Transverse colon (tissue), 4 donors: ENCODE measurements at regions not wholly inside any gene's neighbourhood (a gene's known extent, or its start where the extent isn't known, plus 50 kb on each side); places are given as distances from the start of the nearest gene placed in this dataset.
"Not testable (repeated sequence)": the region's sequence is repeated elsewhere in the genome, so short reads cannot be mapped to it uniquely, and the experiment has no call there.

ENCODE experiments used
- DNase-seq: peaks from one replicate; pipeline ENCODE4 v3.0.0-alpha.2; 2019
- H3K27ac ChIP-seq, 4 donors: fragments of 200-600 bp; sonication (generic); 2 replicates each; pipeline ENCODE4 v1.5.1; 2016 to 2018; ENCODE audit warnings: inconsistent platforms in 4 of 4
- H3K27me3 ChIP-seq: fragments of 200-600 bp; sonication (generic); 2 replicates; pipeline ENCODE4 v1.5.1; 2017; ENCODE audit warnings: inconsistent platforms
- H3K36me3 ChIP-seq, 4 donors: fragments of 200-600 bp; sonication (generic); 2 replicates each; pipeline ENCODE4 v1.5.1; 2017 to 2019; ENCODE audit warnings: inconsistent platforms in 4 of 4
- H3K4me1 ChIP-seq, 4 donors: fragments of 200-600 bp; sonication (generic); 2 replicates each; pipeline ENCODE4 v1.5.1; 2017 to 2020; ENCODE audit warnings: inconsistent platforms in 4 of 4
- H3K4me3 ChIP-seq, 4 donors: fragments of 200-600 bp; sonication (generic); 1 replicate in 1 of 4; 2 replicates in 3 of 4; pipeline versions ENCODE4 v1.5.1 to v1.6.1; 2017 to 2019; ENCODE audit warnings: inconsistent platforms in 4 of 4
- H3K9me3 ChIP-seq, 2 donors: fragments of 200-600 bp; sonication (generic); 2 replicates each; pipeline ENCODE4 v1.5.1; 2017 to 2019; ENCODE audit warnings: inconsistent platforms in 2 of 2
- EP300 ChIP-seq: sonication (generic); formaldehyde crosslinking; IDR thresholded peaks from one replicate; pipeline ENCODE4 v1.6.1; 2017; ENCODE audit warnings: antibody characterized with exemption, low read depth
- POLR2A ChIP-seq: fragments of 450-650 bp; IDR thresholded peaks from one replicate; pipeline ENCODE4 v1.6.1; 2016; ENCODE audit warnings: antibody characterized with exemption, mild to moderate bottlenecking, moderate library complexity
- POLR2AphosphoS5 ChIP-seq, 3 donors: sonication (generic); formaldehyde crosslinking; IDR thresholded peaks; one replicate each; pipeline ENCODE4 v1.6.1; 2016; ENCODE audit warnings: antibody characterized with exemption in 3 of 3
- WGBS, 2 donors: methylation state at CpG; one replicate each; pipeline ENCODE4 v1.1.5; 2018; ENCODE audit warnings: low coverage in 1 of 2; 5-methylcytosine and 5-hydroxymethylcytosine counted together
- in situ Hi-C, 4 donors: fragments of 200-750 bp; cut with MboI; loops; one replicate each; pipeline versions ENCODE4 v1.15.0 to v1.15.1; 2017; ENCODE audit warnings: low sequenced_read_pairs in 3 of 4, low pct_ligation_motif_present in 1 of 4, low pct_unique_long_range_greater_than_20kb in 1 of 4
- intact Hi-C: fragments of 100-400 bp; cut with DNase I; formaldehyde crosslinking; loops from one replicate; pipeline ENCODE4 v1.15.1; 2023; ENCODE audit warnings: low total_unique reads
- TF ChIP-seq, protein P1 (sequence below), 5 experiments: fragments of 200-600 bp in 3 of 5; fragments of 450-650 bp in 2 of 5; sonication (generic) in 3 of 5; IDR thresholded peaks; 1 replicate in 2 of 5; 2 replicates in 3 of 5; pipeline ENCODE4 v1.5.1; 2016 to 2017; ENCODE audit warnings: antibody characterized with exemption in 5 of 5, inconsistent platforms in 3 of 5, mild to moderate bottlenecking in 2 of 5, moderate library complexity in 1 of 5

DNA sequence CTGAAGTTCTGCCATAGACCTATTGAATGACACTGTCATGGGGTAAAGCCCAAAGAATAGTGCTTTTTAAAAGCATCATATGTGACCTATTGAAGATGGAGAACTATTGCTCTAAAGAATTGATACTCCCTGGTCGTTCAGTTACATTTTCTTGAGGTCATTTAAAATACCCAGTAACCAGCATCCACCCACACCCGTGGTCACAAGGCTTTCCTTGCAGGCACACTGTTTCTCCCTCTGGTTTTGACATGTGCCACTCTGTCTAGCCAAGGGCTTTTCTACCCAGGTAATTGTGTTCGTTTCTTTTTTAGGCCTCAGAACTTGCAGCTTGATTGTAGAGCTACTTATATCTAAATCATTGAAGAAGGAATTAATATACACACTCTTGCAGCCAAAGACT is 68.3 kb upstream of the LYZL2 start:
- Histone ChIP-seq H3K9me3 (no peaks in the 10 kb centered on the region), H3K27me3 (no peaks in the 10 kb centered on the region), H3K4me3 (no peak overlapping the region), H3K27ac (no peak overlapping the region), H3K4me1 (no peaks in the 10 kb centered on the region), H3K36me3 (no peaks in the 10 kb centered on the region)
- WGBS, 2 donors, result 62% methylated on average over 3 of the region's 3 CpGs; no CpG with 5 or more reads in 1 of the 2 donors
- TF ChIP-seq POLR2A (no peak), EP300 (no peak), POLR2AphosphoS5 (IDR thresholded peaks at IDR 0.05) (no peak)
- TF ChIP-seq, protein P1, sequence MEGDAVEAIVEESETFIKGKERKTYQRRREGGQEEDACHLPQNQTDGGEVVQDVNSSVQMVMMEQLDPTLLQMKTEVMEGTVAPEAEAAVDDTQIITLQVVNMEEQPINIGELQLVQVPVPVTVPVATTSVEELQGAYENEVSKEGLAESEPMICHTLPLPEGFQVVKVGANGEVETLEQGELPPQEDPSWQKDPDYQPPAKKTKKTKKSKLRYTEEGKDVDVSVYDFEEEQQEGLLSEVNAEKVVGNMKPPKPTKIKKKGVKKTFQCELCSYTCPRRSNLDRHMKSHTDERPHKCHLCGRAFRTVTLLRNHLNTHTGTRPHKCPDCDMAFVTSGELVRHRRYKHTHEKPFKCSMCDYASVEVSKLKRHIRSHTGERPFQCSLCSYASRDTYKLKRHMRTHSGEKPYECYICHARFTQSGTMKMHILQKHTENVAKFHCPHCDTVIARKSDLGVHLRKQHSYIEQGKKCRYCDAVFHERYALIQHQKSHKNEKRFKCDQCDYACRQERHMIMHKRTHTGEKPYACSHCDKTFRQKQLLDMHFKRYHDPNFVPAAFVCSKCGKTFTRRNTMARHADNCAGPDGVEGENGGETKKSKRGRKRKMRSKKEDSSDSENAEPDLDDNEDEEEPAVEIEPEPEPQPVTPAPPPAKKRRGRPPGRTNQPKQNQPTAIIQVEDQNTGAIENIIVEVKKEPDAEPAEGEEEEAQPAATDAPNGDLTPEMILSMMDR (IDR thresholded peaks at IDR 0.05), result no peak
- DNase-seq, result no peak
- intact Hi-C loops, result no loop called here
- in situ Hi-C loops, result no loop called here

DNA sequence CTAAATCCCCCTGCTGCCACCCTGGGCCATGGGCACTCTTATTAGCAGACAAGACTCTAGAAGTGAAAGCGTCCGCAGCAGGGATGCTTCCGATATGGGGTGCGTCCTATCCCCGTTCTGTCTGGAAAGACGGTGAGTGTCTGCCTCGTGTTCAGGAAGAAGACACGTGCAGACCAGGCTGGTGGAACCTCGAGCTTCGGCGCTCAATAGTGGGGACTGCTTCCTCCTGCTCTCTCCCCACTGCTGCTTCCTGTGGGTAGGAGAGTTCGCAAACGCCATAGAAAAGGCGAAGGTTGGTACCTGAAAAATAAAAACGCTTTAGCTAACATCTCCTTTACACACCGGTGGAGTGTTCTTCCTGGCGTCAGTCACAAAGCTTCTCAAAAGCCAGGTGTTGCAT is 67.7 kb upstream of the LYZL2 start:
- H3K36me3 ChIP-seq, H3K4me1 ChIP-seq, DNase-seq, H3K4me3 ChIP-seq, H3K27ac ChIP-seq, H3K27me3 ChIP-seq, intact Hi-C loops, in situ Hi-C loops, H3K9me3 ChIP-seq: not testable (repeated sequence)
- 69 to 78% methylated on average over 4 to 17 of the region's 17 CpGs for WGBS, 2 donors

DNA sequence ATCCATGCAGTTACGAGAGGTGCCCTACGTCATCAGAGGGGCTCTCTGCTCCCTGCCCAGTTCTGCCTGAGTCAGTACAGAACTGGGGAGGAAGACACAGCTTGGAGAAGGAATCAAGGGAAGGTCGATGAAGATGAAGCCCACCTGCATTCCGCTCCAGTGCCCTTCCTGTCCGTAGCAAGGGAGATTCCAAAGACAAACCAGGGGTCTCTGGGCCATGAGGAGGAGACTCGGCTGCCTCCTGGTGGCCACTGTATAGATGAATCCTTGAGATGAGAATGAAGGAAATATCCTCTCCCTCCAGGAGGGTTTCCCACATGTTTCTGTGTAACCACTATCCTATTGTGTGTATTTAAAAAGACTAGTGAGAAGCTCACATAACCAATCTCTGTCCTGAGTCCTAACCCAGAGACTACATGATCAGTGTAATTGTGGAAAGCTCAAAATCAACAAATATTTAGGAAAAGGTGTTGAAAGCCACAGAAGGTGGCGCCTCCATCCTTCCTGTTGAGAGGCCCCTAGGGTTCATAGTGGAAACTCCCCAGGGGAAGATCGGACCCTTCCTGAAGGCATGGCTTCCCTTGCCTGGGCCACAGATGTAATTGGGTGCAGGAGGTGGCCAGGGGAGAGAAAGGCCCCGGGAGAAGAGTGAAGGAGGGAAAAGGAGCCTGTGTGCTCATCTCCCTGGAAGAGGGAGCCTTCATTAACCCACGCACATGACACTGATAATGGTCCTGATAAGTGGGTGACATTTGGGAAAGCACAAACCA is 67.0 kb upstream of the LYZL2 start:
- DNase-seq, in situ Hi-C loops, intact Hi-C loops, H3K36me3 ChIP-seq, H3K27me3 ChIP-seq, H3K4me1 ChIP-seq, H3K9me3 ChIP-seq, H3K4me3 ChIP-seq: not testable (repeated sequence)
- 73% methylated on average over 10 of the region's 10 CpGs; no CpG with 5 or more reads in 1 of the 2 donors for WGBS, 2 donors
- H3K27ac ChIP-seq, result peak overlapping the region in 2 of 4 donors; percentile 24 to 41

DNA sequence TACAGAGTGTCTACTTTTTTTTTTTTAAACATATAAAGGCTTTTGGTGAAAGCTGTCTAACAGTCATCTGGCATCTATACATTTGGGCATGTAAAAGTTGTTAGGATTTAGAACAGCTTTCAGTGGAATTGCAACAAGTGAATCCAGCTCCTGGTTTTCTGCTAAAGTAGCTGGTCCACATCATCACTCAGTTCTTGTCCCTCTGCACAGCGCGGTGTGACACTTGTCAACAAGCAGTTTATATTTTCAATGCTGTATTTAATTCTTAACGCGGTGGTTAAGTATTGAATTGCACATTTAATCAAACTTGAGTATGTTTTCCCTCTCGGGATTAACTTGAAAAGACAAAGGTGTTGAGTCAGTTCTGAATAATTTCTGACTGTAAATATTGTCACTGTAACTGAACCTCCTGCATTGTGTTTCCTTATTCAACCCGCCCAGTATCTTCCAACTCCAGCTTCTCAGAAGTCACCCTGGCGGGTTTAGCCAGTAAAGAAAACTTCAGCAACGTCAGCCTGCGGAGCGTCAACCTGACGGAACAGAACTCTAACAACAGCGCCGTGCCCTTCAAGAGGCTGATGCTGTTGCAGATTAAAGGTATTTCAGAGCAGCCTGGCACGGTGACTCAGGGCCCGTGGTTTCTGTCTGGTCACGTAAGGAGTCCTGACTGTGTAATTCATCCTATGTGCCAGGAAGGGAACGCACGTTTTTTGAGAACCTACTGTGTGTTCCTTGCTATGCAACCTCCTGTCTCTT is 66.1 kb upstream of the LYZL2 start:
- intact Hi-C loops, in situ Hi-C loops, H3K36me3 ChIP-seq, H3K4me3 ChIP-seq, H3K4me1 ChIP-seq, H3K27me3 ChIP-seq, H3K9me3 ChIP-seq: not testable (repeated sequence)
- DNase-seq, result peak; percentile 16
- WGBS, 2 donors, result 20 to 60% methylated on average over 2 to 18 of the region's 18 CpGs
- H3K27ac ChIP-seq, result peak overlapping the region; percentile 6 to 41 (median 35)
- peak in 2 of 3 donors; percentile 61 to 74 for TF ChIP-seq POLR2AphosphoS5 (IDR thresholded peaks at IDR 0.05)

DNA sequence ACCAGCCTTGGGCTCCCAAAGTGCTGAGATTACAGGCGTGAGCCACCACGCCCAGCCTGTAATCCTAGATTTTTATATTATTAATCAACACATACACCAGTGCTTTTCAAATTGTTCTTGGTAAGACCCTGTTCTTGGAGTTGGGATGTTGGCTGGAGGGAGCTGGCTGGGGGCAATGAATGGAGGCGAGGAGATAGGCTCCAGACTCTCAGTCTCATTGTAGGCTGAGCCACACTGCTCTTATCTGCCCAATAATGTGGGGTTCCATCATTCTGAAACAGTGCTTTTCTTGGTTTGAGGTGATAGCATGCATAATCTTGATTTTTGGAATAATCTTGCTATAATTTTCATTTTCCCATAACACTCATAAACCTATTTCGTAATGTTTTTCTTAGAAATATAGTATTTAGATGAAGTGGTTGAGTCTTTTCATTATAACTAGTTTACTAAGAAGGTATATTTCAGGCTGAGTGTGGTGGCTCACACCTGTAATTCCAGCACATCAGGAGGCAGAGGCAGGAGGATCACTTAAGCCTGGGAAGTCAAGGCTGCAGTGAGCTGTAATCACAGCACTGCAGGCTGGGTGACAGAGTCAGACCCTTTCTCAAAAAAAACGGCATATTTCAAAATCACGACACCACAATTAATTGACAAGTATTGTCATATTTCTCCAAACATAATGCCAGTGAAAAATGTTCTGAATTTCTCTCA is 65.1 kb upstream of the LYZL2 start:
- intact Hi-C loops (no loop called here), in situ Hi-C loops (no loop called here)
- H3K27ac ChIP-seq, result no peak overlapping the region
- 91 to 93% methylated on average over 2 to 6 of the region's 6 CpGs for WGBS, 2 donors
- no peaks in the 10 kb centered on the region for H3K4me1 ChIP-seq
- no peak for DNase-seq
- H3K36me3 ChIP-seq, result no peaks in the 10 kb centered on the region
- TF ChIP-seq POLR2A, result no peak
- TF ChIP-seq, protein P1 (IDR thresholded peaks at IDR 0.05), result no peak
- TF ChIP-seq POLR2AphosphoS5 (IDR thresholded peaks at IDR 0.05), result no peak
- TF ChIP-seq EP300, result no peak
- no peaks in the 10 kb centered on the region for H3K27me3 ChIP-seq
- no peaks in the 10 kb centered on the region for H3K9me3 ChIP-seq
- no peak overlapping the region for H3K4me3 ChIP-seq
